Right lobe of liver (tissue), 4 donors: ENCODE measurements at regions not wholly inside any gene's neighbourhood (a gene's known extent, or its start where the extent isn't known, plus 50 kb on each side); places are given as distances from the start of the nearest gene placed in this dataset.

Experiments used
- POLR2A ChIP-seq: fragments of 450-650 bp; IDR thresholded peaks from one replicate; pipeline ENCODE4 v1.6.1; 2017; ENCODE audit warnings: antibody characterized with exemption, mild to moderate bottlenecking
- TF ChIP-seq, protein P1 (sequence below), 4 donors: fragments of 200-600 bp in 3 of 4; fragments of 450-650 bp in 1 of 4; IDR thresholded peaks; one replicate each; pipeline versions ENCODE4 v1.5.1 to v1.8.0; 2016 to 2022; ENCODE audit warnings: antibody characterized with exemption in 4 of 4, mild to moderate bottlenecking in 2 of 4
- donor health status: DM: no; HTN: no; CAD: no.
- donor health status: DM: no; HTN: no; CAD: no.
- donor health status: DM: no; HTN: yes; CAD: no.

DNA sequence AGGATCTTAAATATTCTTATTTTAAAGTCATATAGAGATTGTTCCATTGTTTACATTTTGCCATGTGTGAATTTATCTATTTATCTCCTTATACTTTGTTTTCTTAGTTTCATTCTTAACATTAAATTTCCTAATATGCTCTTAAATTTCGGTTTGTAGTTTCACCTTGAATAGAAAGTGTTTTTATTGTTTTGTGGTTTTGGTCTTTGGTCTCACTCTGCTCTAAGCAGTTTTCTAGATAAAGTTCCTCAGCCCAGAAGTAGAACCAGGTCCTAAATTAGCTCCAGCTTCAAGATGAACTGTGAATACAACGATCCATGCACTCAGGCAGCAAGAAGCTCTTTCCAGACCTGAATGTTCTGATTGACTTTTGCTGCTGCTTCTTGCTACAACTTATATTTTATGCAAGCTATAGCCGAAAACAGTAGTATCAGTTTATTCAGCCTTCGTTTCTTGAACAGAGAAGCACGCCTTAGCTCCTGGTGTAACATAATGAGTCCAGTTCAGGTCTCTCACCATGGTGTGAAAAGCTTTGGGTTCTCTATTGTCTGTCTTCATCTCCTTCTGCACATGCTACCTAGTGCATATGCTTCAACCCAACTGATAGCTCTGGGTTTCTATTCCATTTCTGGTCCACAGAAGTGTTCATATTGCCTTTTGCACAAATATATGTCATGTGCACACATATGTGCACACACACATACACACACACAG lies 95.3 kb downstream of the SEM1 start:
- no peak for TF ChIP-seq POLR2A
- TF ChIP-seq, protein P1, sequence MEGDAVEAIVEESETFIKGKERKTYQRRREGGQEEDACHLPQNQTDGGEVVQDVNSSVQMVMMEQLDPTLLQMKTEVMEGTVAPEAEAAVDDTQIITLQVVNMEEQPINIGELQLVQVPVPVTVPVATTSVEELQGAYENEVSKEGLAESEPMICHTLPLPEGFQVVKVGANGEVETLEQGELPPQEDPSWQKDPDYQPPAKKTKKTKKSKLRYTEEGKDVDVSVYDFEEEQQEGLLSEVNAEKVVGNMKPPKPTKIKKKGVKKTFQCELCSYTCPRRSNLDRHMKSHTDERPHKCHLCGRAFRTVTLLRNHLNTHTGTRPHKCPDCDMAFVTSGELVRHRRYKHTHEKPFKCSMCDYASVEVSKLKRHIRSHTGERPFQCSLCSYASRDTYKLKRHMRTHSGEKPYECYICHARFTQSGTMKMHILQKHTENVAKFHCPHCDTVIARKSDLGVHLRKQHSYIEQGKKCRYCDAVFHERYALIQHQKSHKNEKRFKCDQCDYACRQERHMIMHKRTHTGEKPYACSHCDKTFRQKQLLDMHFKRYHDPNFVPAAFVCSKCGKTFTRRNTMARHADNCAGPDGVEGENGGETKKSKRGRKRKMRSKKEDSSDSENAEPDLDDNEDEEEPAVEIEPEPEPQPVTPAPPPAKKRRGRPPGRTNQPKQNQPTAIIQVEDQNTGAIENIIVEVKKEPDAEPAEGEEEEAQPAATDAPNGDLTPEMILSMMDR (IDR thresholded peaks at IDR 0.05), result no peak
